GM23248 (cell line): ENCODE measurements at regions not wholly inside any gene's neighbourhood (a gene's known extent, or its start where the extent isn't known, plus 50 kb on each side); places are given as distances from the start of the nearest gene placed in this dataset.

ENCODE experiments used
- EZH2 ChIP-seq: fragments of 200-600 bp; sonication (generic); IDR thresholded peaks from 2 replicates; pipeline ENCODE4 v1.6.1; 2018; ENCODE audit warnings: antibody characterized with exemption, mild to moderate bottlenecking; ENCODE audit not compliant: insufficient read depth, poor library complexity, severe bottlenecking
- EZH2phosphoT487 ChIP-seq: fragments of 200-600 bp; sonication (generic); IDR thresholded peaks from 2 replicates; pipeline ENCODE4 v1.6.1; 2018; ENCODE audit warnings: antibody characterized with exemption, moderate library complexity, mild to moderate bottlenecking, low read depth; ENCODE audit not compliant: insufficient read depth

GRCh38 chr2:6398421-6398820 lies 467.3 kb downstream of the CMPK2 start:
- TF ChIP-seq EZH2phosphoT487, result no peak
- TF ChIP-seq EZH2, result no peak
